A673 (cell line): ENCODE measurements at regions not wholly inside any gene's neighbourhood (a gene's known extent, or its start where the extent isn't known, plus 50 kb on each side); places are given as distances from the start of the nearest gene placed in this dataset.
A peak's percentile ranks its signal among the peaks of the same experiment; 100 is the strongest.

Experiments
- BruUV-seq: library from RNA; stranded (reverse); fragments of 400-500 nt; replicated peaks from 2 replicates; lab custom pipeline; 2021; lab: Mats Ljungman, UMichigan
- CTCF ChIA-PET: fragments of 300-600 bp; sonication (Branson Sonifier 250); formaldehyde crosslinking; loops from one replicate; lab custom pipeline; 2022; ENCODE audit warnings: antibody characterized with exemption; lab: Charles Lee
- POLR2A ChIA-PET: fragments of 300-600 bp; sonication (Branson Sonifier 250); formaldehyde crosslinking; loops from one replicate; lab custom pipeline; 2022; ENCODE audit warnings: antibody characterized with exemption; ENCODE audit not compliant: low non-redundant PET; lab: Charles Lee
- DNase-seq: peaks from one replicate; pipeline ENCODE4 v3.0.0-alpha.2; 2015; ENCODE audit warnings: low spot score
- H3K27ac ChIP-seq: fragments of 200-600 bp; sonication (generic); 2 replicates; pipeline ENCODE4 v1.5.1; 2016; ENCODE audit warnings: mixed run types, low read depth, mild to moderate bottlenecking, mixed read lengths, antibody characterized with exemption, low read length; ENCODE audit not compliant: poor library complexity, severe bottlenecking
- H3K27me3 ChIP-seq: fragments of 200-600 bp; sonication (generic); replicated peaks from 2 replicates; pipeline ENCODE4 v1.6.1; 2017; ENCODE audit warnings: mixed run types, low read depth, mild to moderate bottlenecking, mixed read lengths, antibody characterized with exemption, low read length; ENCODE audit not compliant: insufficient read depth, poor library complexity
- H3K36me3 ChIP-seq: fragments of 200-600 bp; sonication (generic); 2 replicates; pipeline ENCODE4 v1.6.1; 2016; ENCODE audit warnings: mixed run types, mild to moderate bottlenecking, mixed read lengths, antibody characterized with exemption, low read length; ENCODE audit not compliant: insufficient read depth, poor library complexity, severe bottlenecking
- H3K4me1 ChIP-seq: fragments of 200-600 bp; sonication (generic); 2 replicates; pipeline ENCODE4 v1.6.1; 2017; ENCODE audit warnings: mixed run types, mild to moderate bottlenecking, mixed read lengths, antibody characterized with exemption, low read length; ENCODE audit not compliant: insufficient read depth, poor library complexity, severe bottlenecking
- H3K4me3 ChIP-seq: fragments of 200-600 bp; sonication (generic); 2 replicates; pipeline ENCODE4 v1.5.1; 2016; ENCODE audit warnings: low read depth, mixed run types, mild to moderate bottlenecking, mixed read lengths, low read length; ENCODE audit not compliant: poor library complexity, severe bottlenecking
- H3K9me3 ChIP-seq: fragments of 200-600 bp; sonication (generic); 2 replicates; pipeline ENCODE4 v1.6.1; 2016; ENCODE audit warnings: mixed run types, low read depth, mild to moderate bottlenecking, mixed read lengths, antibody characterized with exemption, low read length; ENCODE audit not compliant: poor library complexity, severe bottlenecking
- CTCF ChIP-seq: fragments of 300-800, 200-600 bp; sonication (generic); conservative IDR thresholded peaks from 2 replicates; pipeline ENCODE4 v1.5.1; 2017; ENCODE audit warnings: low read depth, mild to moderate bottlenecking, antibody characterized with exemption, low read length, moderate library complexity, mixed read lengths
- EZH2 ChIP-seq: fragments of 200-600 bp; sonication (generic); IDR thresholded peaks from 2 replicates; pipeline ENCODE4 v1.6.1; 2017; ENCODE audit warnings: borderline replicate concordance, low read depth, mild to moderate bottlenecking, mixed read lengths, antibody characterized with exemption, low read length; ENCODE audit not compliant: poor library complexity, severe bottlenecking
- intact Hi-C: fragments of 100-400 bp; cut with micrococcal nuclease; formaldehyde crosslinking; loops from one replicate; pipeline ENCODE4 v1.10.0; 2022; ENCODE audit not compliant: unreplicated experiment

GRCh38 chr12:70091021-70091521 is 152.2 kb upstream of the CNOT2 start:
- Histone ChIP-seq H3K4me3 (no peak overlapping the region), H3K27me3 (no peaks in the 10 kb centered on the region), H3K36me3 (no peaks in the 10 kb centered on the region), H3K9me3 (no peaks in the 10 kb centered on the region), H3K27ac (no peak overlapping the region), H3K4me1 (peaks cover 10% of the 10 kb centered on the region)
- ChIA-PET CTCF (no interaction called here), POLR2A (no interaction called here)
- no peak for DNase-seq
- BruUV-seq, result no TSS peak
- TF ChIP-seq EZH2 (no peak), CTCF (no peak)
- intact Hi-C loops, result no loop called here

GRCh38 chr12:70094467-70094866 is 148.8 kb upstream of the CNOT2 start:
- TF ChIP-seq EZH2 (no peak), CTCF (no peak)
- no peaks in the 10 kb centered on the region for H3K27me3 ChIP-seq
- no peak overlapping the region for H3K4me3 ChIP-seq
- no peaks in the 10 kb centered on the region for H3K9me3 ChIP-seq
- intact Hi-C loops, result no loop called here
- POLR2A ChIA-PET, result interaction anchor here (0.6 kb wide), 1 partner anchor 260 kb away, joined by 3 read pairs; no protein-coding TSS in a partner anchor
- BruUV-seq, result no TSS peak
- CTCF ChIA-PET, result no interaction called here
- H3K27ac ChIP-seq, result no peak overlapping the region
- peaks cover 10% of the 10 kb centered on the region for H3K4me1 ChIP-seq
- no peaks in the 10 kb centered on the region for H3K36me3 ChIP-seq
- peak; percentile 69 for DNase-seq

GRCh38 chr12:70096759-70097410 is 146.3 kb upstream of the CNOT2 start:
- no peak for DNase-seq
- TF ChIP-seq EZH2, result no peak
- no peak for TF ChIP-seq CTCF
- Histone ChIP-seq H3K27me3 (no peaks in the 10 kb centered on the region), H3K4me1 (peaks cover 10% of the 10 kb centered on the region), H3K27ac (no peak overlapping the region), H3K36me3 (no peaks in the 10 kb centered on the region), H3K4me3 (no peak overlapping the region), H3K9me3 (no peaks in the 10 kb centered on the region)
- BruUV-seq, result no TSS peak
- intact Hi-C loops, result no loop called here
- ChIA-PET POLR2A (no interaction called here), CTCF (no interaction called here)
